HEK293 (cell line): ENCODE measurements at regions not wholly inside any gene's neighbourhood (a gene's known extent, or its start where the extent isn't known, plus 50 kb on each side); places are given as distances from the start of the nearest gene placed in this dataset.

Experiments used
- HOXC10 ChIP-seq: sonication (generic); formaldehyde crosslinking; IDR thresholded peaks from 2 replicates; pipeline ENCODE4 v1.8.1; 2023; ENCODE audit warnings: mild to moderate bottlenecking, missing genetic modification reagents
- ZBTB20 ChIP-seq: fragments of 450-650 bp; formaldehyde crosslinking; IDR thresholded peaks from 2 replicates; pipeline ENCODE4 v1.5.1; 2016; ENCODE audit warnings: missing biosample characterization, missing genetic modification characterization
- ZNF23 ChIP-seq: fragments of 450-650 bp; formaldehyde crosslinking; IDR thresholded peaks from 2 replicates; pipeline ENCODE4 v1.5.1; 2016; ENCODE audit warnings: missing biosample characterization, missing genetic modification characterization, borderline replicate concordance
- ZNF561 ChIP-seq: fragments of 450-650 bp; IDR thresholded peaks from 2 replicates; pipeline ENCODE4 v1.5.1; 2018; ENCODE audit warnings: missing biosample characterization, missing genetic modification characterization, borderline replicate concordance
- ZNF600 ChIP-seq: fragments of 450-650 bp; formaldehyde crosslinking; IDR thresholded peaks from 2 replicates; pipeline ENCODE4 v1.5.1; 2016; ENCODE audit warnings: missing biosample characterization, missing genetic modification characterization
- ZNF624 ChIP-seq: fragments of 450-650 bp; formaldehyde crosslinking; IDR thresholded peaks from 2 replicates; pipeline ENCODE4 v1.5.1; 2017; ENCODE audit warnings: missing biosample characterization, missing genetic modification characterization
- TF ChIP-seq, protein P1 (sequence below): fragments of 450-650 bp; formaldehyde crosslinking; IDR thresholded peaks from 2 replicates; pipeline ENCODE4 v1.5.1; 2016; ENCODE audit warnings: missing biosample characterization, missing genetic modification characterization
- TF ChIP-seq, protein P2 (sequence below): fragments of 450-650 bp; formaldehyde crosslinking; IDR thresholded peaks from 2 replicates; pipeline ENCODE4 v1.5.1; 2016; ENCODE audit warnings: missing biosample characterization, missing genetic modification characterization
- TF ChIP-seq, protein P3 (sequence below): fragments of 450-650 bp; formaldehyde crosslinking; IDR thresholded peaks from 2 replicates; pipeline ENCODE4 v1.5.1; 2016; ENCODE audit warnings: missing biosample characterization, missing genetic modification characterization, low read depth
- TF ChIP-seq, protein P4 (sequence below): fragments of 450-650 bp; formaldehyde crosslinking; IDR thresholded peaks from 2 replicates; pipeline ENCODE4 v1.5.1; 2017; ENCODE audit warnings: missing biosample characterization, mild to moderate bottlenecking, missing genetic modification characterization, moderate library complexity
- TF ChIP-seq, protein P5 (sequence below): fragments of 450-650 bp; formaldehyde crosslinking; IDR thresholded peaks from 2 replicates; pipeline ENCODE4 v1.5.1; 2016; ENCODE audit warnings: missing biosample characterization, missing genetic modification characterization
- TF ChIP-seq, protein P6 (sequence below): fragments of 450-650 bp; formaldehyde crosslinking; IDR thresholded peaks from 2 replicates; pipeline ENCODE4 v1.5.1; 2016; ENCODE audit warnings: missing biosample characterization, missing genetic modification characterization

DNA sequence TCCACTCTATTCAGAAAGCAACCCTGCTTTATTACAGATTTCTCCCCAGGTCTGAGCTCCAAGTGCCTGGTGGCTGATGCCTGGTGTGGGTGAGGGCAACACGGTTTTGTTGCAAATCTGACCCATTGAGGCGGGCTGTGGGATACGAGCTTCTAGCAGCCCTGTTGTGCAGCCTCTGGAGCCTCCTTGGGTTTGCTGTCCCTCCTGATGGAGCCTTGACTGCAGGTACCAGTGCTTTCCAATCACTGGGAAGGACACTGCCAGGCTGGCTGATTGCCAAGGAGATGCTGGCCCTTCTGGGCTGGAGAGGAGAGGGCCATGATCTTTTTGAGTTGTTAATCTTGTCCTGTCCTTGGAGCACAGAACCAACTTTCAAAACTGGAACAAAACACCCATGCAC lies 151.0 kb upstream of the RGMA start:
- TF ChIP-seq, protein P1, sequence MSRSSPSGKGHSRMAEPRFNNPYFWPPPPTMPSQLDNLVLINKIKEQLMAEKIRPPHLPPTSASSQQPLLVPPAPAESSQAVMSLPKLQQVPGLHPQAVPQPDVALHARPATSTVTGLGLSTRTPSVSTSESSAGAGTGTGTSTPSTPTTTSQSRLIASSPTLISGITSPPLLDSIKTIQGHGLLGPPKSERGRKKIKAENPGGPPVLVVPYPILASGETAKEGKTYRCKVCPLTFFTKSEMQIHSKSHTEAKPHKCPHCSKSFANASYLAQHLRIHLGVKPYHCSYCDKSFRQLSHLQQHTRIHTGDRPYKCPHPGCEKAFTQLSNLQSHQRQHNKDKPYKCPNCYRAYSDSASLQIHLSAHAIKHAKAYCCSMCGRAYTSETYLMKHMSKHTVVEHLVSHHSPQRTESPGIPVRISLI (tag by site-specific recombination) = no peak
- no peak for TF ChIP-seq HOXC10
- no peak for TF ChIP-seq ZNF600 (tag by site-specific recombination)
- TF ChIP-seq, protein P2, sequence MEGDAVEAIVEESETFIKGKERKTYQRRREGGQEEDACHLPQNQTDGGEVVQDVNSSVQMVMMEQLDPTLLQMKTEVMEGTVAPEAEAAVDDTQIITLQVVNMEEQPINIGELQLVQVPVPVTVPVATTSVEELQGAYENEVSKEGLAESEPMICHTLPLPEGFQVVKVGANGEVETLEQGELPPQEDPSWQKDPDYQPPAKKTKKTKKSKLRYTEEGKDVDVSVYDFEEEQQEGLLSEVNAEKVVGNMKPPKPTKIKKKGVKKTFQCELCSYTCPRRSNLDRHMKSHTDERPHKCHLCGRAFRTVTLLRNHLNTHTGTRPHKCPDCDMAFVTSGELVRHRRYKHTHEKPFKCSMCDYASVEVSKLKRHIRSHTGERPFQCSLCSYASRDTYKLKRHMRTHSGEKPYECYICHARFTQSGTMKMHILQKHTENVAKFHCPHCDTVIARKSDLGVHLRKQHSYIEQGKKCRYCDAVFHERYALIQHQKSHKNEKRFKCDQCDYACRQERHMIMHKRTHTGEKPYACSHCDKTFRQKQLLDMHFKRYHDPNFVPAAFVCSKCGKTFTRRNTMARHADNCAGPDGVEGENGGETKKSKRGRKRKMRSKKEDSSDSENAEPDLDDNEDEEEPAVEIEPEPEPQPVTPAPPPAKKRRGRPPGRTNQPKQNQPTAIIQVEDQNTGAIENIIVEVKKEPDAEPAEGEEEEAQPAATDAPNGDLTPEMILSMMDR (tag by site-specific recombination) = no peak
- TF ChIP-seq, protein P3, sequence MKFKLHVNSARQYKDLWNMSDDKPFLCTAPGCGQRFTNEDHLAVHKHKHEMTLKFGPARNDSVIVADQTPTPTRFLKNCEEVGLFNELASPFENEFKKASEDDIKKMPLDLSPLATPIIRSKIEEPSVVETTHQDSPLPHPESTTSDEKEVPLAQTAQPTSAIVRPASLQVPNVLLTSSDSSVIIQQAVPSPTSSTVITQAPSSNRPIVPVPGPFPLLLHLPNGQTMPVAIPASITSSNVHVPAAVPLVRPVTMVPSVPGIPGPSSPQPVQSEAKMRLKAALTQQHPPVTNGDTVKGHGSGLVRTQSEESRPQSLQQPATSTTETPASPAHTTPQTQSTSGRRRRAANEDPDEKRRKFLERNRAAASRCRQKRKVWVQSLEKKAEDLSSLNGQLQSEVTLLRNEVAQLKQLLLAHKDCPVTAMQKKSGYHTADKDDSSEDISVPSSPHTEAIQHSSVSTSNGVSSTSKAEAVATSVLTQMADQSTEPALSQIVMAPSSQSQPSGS = no peak
- TF ChIP-seq ZNF561 (tag by site-specific recombination) = no peak
- no peak for TF ChIP-seq ZNF624
- no peak for TF ChIP-seq ZNF23 (tag by site-specific recombination)
- TF ChIP-seq, protein P4, sequence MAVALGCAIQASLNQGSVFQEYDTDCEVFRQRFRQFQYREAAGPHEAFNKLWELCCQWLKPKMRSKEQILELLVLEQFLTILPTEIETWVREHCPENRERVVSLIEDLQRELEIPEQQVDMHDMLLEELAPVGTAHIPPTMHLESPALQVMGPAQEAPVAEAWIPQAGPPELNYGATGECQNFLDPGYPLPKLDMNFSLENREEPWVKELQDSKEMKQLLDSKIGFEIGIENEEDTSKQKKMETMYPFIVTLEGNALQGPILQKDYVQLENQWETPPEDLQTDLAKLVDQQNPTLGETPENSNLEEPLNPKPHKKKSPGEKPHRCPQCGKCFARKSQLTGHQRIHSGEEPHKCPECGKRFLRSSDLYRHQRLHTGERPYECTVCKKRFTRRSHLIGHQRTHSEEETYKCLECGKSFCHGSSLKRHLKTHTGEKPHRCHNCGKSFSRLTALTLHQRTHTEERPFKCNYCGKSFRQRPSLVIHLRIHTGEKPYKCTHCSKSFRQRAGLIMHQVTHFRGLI = no peak
- TF ChIP-seq, protein P5, sequence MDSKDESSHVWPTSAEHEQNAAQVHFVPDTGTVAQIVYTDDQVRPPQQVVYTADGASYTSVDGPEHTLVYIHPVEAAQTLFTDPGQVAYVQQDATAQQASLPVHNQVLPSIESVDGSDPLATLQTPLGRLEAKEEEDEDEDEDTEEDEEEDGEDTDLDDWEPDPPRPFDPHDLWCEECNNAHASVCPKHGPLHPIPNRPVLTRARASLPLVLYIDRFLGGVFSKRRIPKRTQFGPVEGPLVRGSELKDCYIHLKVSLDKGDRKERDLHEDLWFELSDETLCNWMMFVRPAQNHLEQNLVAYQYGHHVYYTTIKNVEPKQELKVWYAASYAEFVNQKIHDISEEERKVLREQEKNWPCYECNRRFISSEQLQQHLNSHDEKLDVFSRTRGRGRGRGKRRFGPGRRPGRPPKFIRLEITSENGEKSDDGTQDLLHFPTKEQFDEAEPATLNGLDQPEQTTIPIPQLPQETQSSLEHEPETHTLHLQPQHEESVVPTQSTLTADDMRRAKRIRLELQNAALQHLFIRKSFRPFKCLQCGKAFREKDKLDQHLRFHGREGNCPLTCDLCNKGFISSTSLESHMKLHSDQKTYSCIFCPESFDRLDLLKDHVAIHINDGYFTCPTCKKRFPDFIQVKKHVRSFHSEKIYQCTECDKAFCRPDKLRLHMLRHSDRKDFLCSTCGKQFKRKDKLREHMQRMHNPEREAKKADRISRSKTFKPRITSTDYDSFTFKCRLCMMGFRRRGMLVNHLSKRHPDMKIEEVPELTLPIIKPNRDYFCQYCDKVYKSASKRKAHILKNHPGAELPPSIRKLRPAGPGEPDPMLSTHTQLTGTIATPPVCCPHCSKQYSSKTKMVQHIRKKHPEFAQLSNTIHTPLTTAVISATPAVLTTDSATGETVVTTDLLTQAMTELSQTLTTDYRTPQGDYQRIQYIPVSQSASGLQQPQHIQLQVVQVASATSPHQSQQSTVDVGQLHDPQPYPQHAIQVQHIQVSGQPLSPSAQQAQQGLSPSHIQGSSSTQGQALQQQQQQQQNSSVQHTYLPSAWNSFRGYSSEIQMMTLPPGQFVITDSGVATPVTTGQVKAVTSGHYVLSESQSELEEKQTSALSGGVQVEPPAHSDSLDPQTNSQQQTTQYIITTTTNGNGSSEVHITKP = no peak
- TF ChIP-seq, protein P6, sequence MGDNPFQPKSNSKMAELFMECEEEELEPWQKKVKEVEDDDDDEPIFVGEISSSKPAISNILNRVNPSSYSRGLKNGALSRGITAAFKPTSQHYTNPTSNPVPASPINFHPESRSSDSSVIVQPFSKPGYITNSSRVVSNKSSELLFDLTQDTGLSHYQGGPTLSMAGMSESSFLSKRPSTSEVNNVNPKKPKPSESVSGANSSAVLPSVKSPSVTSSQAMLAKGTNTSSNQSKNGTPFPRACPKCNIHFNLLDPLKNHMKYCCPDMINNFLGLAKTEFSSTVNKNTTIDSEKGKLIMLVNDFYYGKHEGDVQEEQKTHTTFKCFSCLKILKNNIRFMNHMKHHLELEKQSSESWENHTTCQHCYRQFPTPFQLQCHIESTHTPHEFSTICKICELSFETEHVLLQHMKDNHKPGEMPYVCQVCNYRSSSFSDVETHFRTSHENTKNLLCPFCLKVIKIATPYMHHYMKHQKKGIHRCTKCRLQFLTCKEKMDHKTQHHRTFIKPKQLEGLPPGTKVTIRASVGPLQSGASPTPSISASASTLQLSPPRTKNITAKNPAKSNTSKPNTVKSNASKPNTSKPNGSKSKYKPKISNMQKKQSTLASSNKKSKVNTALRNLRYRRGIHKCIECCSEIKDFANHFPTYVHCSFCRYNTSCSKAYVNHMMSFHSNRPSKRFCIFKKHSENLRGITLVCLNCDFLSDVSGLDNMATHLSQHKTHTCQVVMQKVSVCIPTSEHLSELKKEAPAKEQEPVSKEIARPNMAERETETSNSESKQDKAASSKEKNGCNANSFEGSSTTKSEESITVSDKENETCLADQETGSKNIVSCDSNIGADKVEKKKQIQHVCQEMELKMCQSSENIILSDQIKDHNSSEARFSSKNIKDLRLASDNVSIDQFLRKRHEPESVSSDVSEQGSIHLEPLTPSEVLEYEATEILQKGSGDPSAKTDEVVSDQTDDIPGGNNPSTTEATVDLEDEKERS (tag by site-specific recombination) = no peak
- no peak for TF ChIP-seq ZBTB20 (tag by site-specific recombination)
